ENCODE measurements at regions not wholly inside any gene's neighbourhood (a gene's known extent, or its start where the extent isn't known, plus 50 kb on each side); places are given as distances from the start of the nearest gene placed in this dataset.
"Not testable (repeated sequence)": the region's sequence is repeated elsewhere in the genome, so short reads cannot be mapped to it uniquely, and the experiment has no call there.

DNA sequence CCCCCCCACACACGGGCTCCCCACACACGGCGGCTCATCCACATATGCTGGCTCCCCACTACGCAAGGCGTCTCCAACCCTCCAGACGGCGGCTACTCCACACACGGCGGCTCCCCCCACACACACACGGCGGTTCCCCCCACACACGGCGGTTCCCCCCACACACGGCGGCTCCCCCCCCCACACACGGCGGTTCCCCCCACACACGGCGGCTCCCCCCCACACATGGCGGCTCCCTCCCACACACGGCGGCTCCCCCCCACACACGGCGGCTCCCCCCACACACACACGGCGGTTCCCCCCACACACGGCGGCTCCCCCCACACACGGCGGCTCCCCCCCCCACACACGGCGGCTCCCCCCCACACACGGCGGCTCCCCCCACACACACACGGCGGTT, 97.1 kb downstream of the TTLL2 start:
- TF ChIP-seq, protein P1, sequence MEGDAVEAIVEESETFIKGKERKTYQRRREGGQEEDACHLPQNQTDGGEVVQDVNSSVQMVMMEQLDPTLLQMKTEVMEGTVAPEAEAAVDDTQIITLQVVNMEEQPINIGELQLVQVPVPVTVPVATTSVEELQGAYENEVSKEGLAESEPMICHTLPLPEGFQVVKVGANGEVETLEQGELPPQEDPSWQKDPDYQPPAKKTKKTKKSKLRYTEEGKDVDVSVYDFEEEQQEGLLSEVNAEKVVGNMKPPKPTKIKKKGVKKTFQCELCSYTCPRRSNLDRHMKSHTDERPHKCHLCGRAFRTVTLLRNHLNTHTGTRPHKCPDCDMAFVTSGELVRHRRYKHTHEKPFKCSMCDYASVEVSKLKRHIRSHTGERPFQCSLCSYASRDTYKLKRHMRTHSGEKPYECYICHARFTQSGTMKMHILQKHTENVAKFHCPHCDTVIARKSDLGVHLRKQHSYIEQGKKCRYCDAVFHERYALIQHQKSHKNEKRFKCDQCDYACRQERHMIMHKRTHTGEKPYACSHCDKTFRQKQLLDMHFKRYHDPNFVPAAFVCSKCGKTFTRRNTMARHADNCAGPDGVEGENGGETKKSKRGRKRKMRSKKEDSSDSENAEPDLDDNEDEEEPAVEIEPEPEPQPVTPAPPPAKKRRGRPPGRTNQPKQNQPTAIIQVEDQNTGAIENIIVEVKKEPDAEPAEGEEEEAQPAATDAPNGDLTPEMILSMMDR (IDR thresholded peaks at IDR 0.05), result not testable (repeated sequence)
- TF ChIP-seq POLR2A (IDR thresholded peaks at IDR 0.05), result not testable (repeated sequence)
